ENCODE measurements at regions not wholly inside any gene's neighbourhood (a gene's known extent, or its start where the extent isn't known, plus 50 kb on each side); places are given as distances from the start of the nearest gene placed in this dataset.

DNA sequence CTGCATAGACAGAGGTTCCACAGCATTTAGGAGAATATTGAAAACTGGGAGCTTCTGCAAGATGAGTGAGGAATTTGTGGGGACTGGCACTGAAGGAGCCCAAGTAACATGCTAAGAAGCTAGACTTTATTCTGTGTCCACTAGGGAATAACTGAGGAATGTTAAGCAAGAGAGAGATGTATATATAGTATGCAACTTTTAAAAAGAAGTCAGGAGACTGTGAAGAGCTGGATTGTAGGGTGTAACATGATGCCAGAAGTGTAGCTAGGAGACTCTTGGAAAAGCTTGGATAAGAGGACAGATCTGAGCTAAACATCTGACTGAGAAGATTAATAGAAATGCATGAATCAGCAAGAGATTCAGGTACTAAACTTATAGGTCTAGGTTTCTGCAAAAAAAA is 270.6 kb upstream of the MMADHC start:
- TF ChIP-seq CTCF (IDR thresholded peaks at IDR 0.05) (no peak), POLR2A (IDR thresholded peaks at IDR 0.05) (no peak), EP300 (IDR thresholded peaks at IDR 0.05) (no peak)

All from suprapubic skin (tissue), 3 donors.